ENCODE measurements at regions not wholly inside any gene's neighbourhood (a gene's known extent, or its start where the extent isn't known, plus 50 kb on each side); places are given as distances from the start of the nearest gene placed in this dataset.

DNA sequence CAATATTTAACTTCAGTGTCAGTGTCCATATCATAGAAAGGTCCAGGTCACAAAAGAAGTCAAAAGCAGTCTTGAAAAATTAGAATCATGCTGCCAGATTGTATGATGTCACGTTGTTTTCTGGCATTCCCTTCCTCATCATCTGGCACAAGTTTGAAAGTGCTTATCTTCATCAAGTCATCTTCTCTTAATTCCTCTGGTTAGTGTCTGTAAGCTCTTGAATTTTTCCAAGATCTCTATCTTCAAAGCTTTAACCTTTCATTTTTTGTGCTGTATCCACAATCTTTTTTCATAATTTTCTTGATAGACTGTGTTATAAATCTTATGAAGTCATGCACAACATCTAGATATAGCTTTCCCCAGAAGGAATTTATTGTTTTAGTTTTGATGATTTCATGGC lies 682.7 kb upstream of the AADAT start:
- H3K9me3 ChIP-seq: no peaks in the 10 kb centered on the region
- no peak for DNase-seq (ENCODE audit: low spot score)
- TF ChIP-seq, protein P1, sequence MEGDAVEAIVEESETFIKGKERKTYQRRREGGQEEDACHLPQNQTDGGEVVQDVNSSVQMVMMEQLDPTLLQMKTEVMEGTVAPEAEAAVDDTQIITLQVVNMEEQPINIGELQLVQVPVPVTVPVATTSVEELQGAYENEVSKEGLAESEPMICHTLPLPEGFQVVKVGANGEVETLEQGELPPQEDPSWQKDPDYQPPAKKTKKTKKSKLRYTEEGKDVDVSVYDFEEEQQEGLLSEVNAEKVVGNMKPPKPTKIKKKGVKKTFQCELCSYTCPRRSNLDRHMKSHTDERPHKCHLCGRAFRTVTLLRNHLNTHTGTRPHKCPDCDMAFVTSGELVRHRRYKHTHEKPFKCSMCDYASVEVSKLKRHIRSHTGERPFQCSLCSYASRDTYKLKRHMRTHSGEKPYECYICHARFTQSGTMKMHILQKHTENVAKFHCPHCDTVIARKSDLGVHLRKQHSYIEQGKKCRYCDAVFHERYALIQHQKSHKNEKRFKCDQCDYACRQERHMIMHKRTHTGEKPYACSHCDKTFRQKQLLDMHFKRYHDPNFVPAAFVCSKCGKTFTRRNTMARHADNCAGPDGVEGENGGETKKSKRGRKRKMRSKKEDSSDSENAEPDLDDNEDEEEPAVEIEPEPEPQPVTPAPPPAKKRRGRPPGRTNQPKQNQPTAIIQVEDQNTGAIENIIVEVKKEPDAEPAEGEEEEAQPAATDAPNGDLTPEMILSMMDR (IDR thresholded peaks at IDR 0.05): no peak

DNA sequence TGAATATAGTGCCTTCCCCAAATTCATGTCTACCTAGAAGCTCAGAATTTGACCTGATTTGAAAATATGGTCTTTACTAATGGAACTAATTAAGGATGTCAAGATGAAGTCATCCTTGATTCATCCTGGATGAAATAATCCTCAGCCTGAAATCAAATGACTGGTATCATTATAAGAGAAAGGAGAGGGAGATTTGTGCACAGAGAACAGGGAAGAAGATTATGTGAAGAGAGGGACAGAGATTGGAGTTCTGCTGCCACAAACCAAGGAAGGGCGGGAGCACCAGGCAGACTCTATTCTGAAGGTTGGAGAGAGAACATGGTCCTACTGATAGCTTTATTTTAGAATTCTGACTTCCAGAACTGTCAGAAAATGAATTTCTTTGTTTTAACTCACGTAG lies 680.9 kb upstream of the AADAT start:
- TF ChIP-seq, protein P1 (IDR thresholded peaks at IDR 0.05): no peak

More for the DNA sequence above, 682.7 kb upstream of the AADAT start:
- Histone ChIP-seq H3K36me3 (no peaks in the 10 kb centered on the region), H3K27ac (no peak overlapping the region), H3K4me3 (no peak overlapping the region), H3K4me1 (no peaks in the 10 kb centered on the region), H3K27me3 (no peaks in the 10 kb centered on the region)

DNA sequence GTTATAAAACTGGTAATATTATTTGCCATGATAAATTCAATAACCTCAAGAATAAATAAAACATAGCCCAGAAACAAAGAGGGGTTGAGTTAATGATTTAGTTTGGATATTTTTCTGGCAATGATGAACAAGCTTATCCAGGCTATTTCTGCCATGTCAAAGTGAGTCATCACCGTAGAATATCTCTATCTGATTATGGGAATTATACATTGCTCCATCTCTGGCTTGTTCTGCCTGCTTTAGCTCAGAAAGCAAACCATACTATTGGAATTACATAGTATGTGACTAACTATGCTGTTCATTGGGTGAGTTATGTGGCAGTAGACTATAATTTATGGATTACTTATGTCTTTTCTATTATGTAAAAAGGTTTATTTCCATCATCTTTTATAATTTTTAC lies 680.1 kb upstream of the AADAT start:
- no peaks in the 10 kb centered on the region for H3K9me3 ChIP-seq
- TF ChIP-seq, protein P1 (IDR thresholded peaks at IDR 0.05): no peak
- H3K36me3 ChIP-seq: no peaks in the 10 kb centered on the region
- H3K27ac ChIP-seq: no peak overlapping the region
- H3K27me3 ChIP-seq: no peaks in the 10 kb centered on the region
- H3K4me3 ChIP-seq: no peak overlapping the region
- no peak for DNase-seq (ENCODE audit: low spot score)
- no peaks in the 10 kb centered on the region for H3K4me1 ChIP-seq

More for the DNA sequence above, 680.9 kb upstream of the AADAT start:
- Histone ChIP-seq H3K4me3 (no peak overlapping the region), H3K27ac (no peak overlapping the region), H3K36me3 (no peaks in the 10 kb centered on the region), H3K27me3 (no peaks in the 10 kb centered on the region), H3K4me1 (no peaks in the 10 kb centered on the region), H3K9me3 (no peaks in the 10 kb centered on the region)
- no peak for DNase-seq (ENCODE audit: low spot score)

DNA sequence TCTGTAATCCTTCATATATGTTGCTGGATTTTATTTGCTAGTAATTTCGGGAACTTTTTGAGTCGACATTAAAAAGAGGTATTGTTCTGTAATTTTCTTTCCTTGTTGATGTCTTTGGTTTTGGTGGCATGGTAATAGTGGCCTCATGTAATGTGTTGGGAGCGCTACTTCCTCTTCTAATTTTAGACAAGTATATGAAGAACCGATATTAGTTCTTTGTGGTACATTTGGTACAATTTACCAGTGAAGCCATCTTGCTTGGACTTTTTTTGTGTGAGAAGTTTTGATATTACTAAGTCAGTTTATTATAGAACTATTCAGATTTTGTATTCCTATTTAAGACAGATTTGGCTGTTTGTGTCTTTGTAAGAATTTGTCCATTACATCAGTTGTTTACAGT lies 669.2 kb upstream of the AADAT start:
- H3K4me3 ChIP-seq: no peak overlapping the region
- peaks cover 0 to 9% of the 10 kb centered on the region in 2 donors for H3K9me3 ChIP-seq
- H3K4me1 ChIP-seq: no peaks in the 10 kb centered on the region
- DNase-seq (ENCODE audit: low spot score): no peak
- TF ChIP-seq, protein P1 (IDR thresholded peaks at IDR 0.05): no peak
- H3K27me3 ChIP-seq: no peaks in the 10 kb centered on the region
- no peak overlapping the region for H3K27ac ChIP-seq
- no peaks in the 10 kb centered on the region for H3K36me3 ChIP-seq

DNA sequence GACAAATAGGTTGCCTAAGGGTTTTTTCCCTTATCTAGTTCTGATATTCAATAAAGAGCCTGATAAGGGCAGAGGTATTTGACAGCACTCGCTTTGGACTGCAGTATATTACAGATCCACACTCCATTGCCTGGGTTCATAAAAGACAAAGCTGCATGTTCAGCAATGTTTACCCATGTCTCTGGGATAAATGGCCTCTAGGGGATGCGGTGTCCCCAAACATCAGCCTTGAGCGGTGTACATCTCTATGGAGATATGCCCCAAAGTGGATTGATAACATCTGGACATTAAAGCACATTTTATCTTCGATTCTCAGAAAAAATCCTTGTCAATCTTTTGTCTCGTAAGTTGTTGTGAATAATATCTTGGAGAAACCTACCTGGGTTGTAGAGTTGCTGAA lies 660.8 kb upstream of the AADAT start:
- Histone ChIP-seq H3K4me1 (no peaks in the 10 kb centered on the region), H3K4me3 (no peak overlapping the region), H3K9me3 (peaks cover 0 to 3% of the 10 kb centered on the region in 2 donors), H3K27ac (no peak overlapping the region), H3K36me3 (no peaks in the 10 kb centered on the region), H3K27me3 (no peaks in the 10 kb centered on the region)
- DNase-seq (ENCODE audit: low spot score): no peak
- TF ChIP-seq, protein P1 (IDR thresholded peaks at IDR 0.05): no peak

DNA sequence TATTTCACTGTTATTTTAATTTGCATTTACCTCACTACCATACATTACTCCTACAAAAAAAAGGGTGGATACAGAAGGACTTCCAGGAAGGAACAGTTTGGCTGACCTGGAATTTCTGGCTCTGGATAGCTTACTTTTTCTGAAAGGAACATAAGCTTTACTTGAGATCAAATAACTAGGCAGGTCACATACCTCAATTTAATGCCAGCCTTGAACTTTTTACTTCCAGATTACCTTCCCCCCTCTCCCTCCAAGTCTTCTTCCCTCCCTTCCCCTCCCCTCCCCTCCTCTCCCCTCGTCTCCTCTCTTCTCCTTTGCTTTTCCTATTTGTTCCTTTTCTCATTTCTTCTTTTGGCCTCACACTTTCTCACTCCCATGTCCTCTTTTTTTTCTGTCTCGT lies 659.2 kb upstream of the AADAT start:
- H3K27me3 ChIP-seq: no peaks in the 10 kb centered on the region
- no peaks in the 10 kb centered on the region for H3K9me3 ChIP-seq
- H3K36me3 ChIP-seq: no peaks in the 10 kb centered on the region
- no peak for DNase-seq (ENCODE audit: low spot score)
- TF ChIP-seq, protein P1 (IDR thresholded peaks at IDR 0.05): no peak
- H3K4me1 ChIP-seq: no peaks in the 10 kb centered on the region
- no peak overlapping the region for H3K4me3 ChIP-seq
- no peak overlapping the region for H3K27ac ChIP-seq

Data from right atrium auricular region (tissue), 2 donors.